GM21390 (cell line): ENCODE measurements at regions not wholly inside any gene's neighbourhood (a gene's known extent, or its start where the extent isn't known, plus 50 kb on each side); places are given as distances from the start of the nearest gene placed in this dataset.

Experiments used
- ATAC-seq: cut with Tn5 transposase; IDR thresholded peaks from one replicate; pipeline ENCODE4 v1.9.1; 2021; ENCODE audit not compliant: unreplicated experiment

- no peak for ATAC-seq
These were observed 379.2 kb upstream of the ZMIZ1 start for GRCh38 chr10:78689584-78689935.

GRCh38 chr10:78690354-78691111 lies 378.2 kb upstream of the ZMIZ1 start:
- ATAC-seq: no peak

- no peak for ATAC-seq
These were observed 377.3 kb upstream of the ZMIZ1 start for GRCh38 chr10:78691301-78692030.

- no peak for ATAC-seq
These were observed 376.7 kb upstream of the ZMIZ1 start for GRCh38 chr10:78692071-78692470.

- ATAC-seq: no peak
These were observed 372.9 kb upstream of the ZMIZ1 start for GRCh38 chr10:78695846-78696245.

- no peak for ATAC-seq
These were observed 371.9 kb upstream of the ZMIZ1 start for GRCh38 chr10:78696791-78697395.

- no peak for ATAC-seq
These were observed 368.8 kb upstream of the ZMIZ1 start for GRCh38 chr10:78699971-78700370.

GRCh38 chr10:78700413-78700812 lies 368.4 kb upstream of the ZMIZ1 start:
- no peak for ATAC-seq

- no peak for ATAC-seq
These were observed 367.8 kb upstream of the ZMIZ1 start for GRCh38 chr10:78700816-78701520.

- no peak for ATAC-seq
These were observed 366.6 kb upstream of the ZMIZ1 start for GRCh38 chr10:78702186-78702585.

GRCh38 chr10:78702876-78703275 lies 365.9 kb upstream of the ZMIZ1 start:
- no peak for ATAC-seq

GRCh38 chr10:78703593-78703992 lies 365.2 kb upstream of the ZMIZ1 start:
- ATAC-seq: no peak

- ATAC-seq: no peak
These were observed 362.5 kb upstream of the ZMIZ1 start for GRCh38 chr10:78706256-78706655.

- no peak for ATAC-seq
These were observed 361.8 kb upstream of the ZMIZ1 start for GRCh38 chr10:78706726-78707540.

- no peak for ATAC-seq
These were observed 361.0 kb upstream of the ZMIZ1 start for GRCh38 chr10:78707745-78708144.

GRCh38 chr10:78712147-78712546 lies 356.6 kb upstream of the ZMIZ1 start:
- no peak for ATAC-seq

- ATAC-seq: no peak
These were observed 355.1 kb upstream of the ZMIZ1 start for GRCh38 chr10:78713659-78714058.

- ATAC-seq: no peak
These were observed 354.5 kb upstream of the ZMIZ1 start for GRCh38 chr10:78714225-78714624.

GRCh38 chr10:78715435-78715834 lies 353.3 kb upstream of the ZMIZ1 start:
- ATAC-seq: no peak

GRCh38 chr10:78716043-78716660 lies 352.6 kb upstream of the ZMIZ1 start:
- ATAC-seq: no peak
